OCI-LY3 (cell line): ENCODE measurements at regions not wholly inside any gene's neighbourhood (a gene's known extent, or its start where the extent isn't known, plus 50 kb on each side); places are given as distances from the start of the nearest gene placed in this dataset.

Experiments
- H2AFZ ChIP-seq: fragments of 200-600, 300-600 bp; shearing (Covaris generic); 2 replicates; pipeline ENCODE4 v1.6.0; 2014; ENCODE audit warnings: antibody characterized with exemption, low read depth, low read length
- H3K27ac ChIP-seq: fragments of 200-600, 300-600 bp; sonication (generic); 2 replicates; pipeline ENCODE4 v1.5.1; 2014; ENCODE audit warnings: mild to moderate bottlenecking, low read length, moderate library complexity, mixed read lengths
- H3K27me3 ChIP-seq: fragments of 200-600, 300-600 bp; sonication (generic); 2 replicates; pipeline ENCODE4 v1.6.1; 2014; ENCODE audit warnings: low read depth, low read length, mixed read lengths
- H3K36me3 ChIP-seq: fragments of 200-600, 300-600 bp; sonication (generic); replicated peaks from 2 replicates; pipeline ENCODE3; 2014; ENCODE audit warnings: low read depth, low read length, mixed read lengths
- H3K4me1 ChIP-seq: fragments of 300-600, 200-600 bp; sonication (generic); 2 replicates; pipeline ENCODE4 v1.6.1; 2014; ENCODE audit warnings: low read length, mixed read lengths
- H3K4me2 ChIP-seq: fragments of 200-600, 300-600 bp; sonication (generic); 2 replicates; pipeline ENCODE4 v1.6.1; 2014; ENCODE audit warnings: low read length, mixed read lengths
- H3K4me3 ChIP-seq: fragments of 300-600, 200-600 bp; sonication (generic); 2 replicates; pipeline ENCODE4 v1.5.1; 2014; ENCODE audit warnings: antibody characterized with exemption, mild to moderate bottlenecking, low read length, moderate library complexity
- H3K79me2 ChIP-seq: fragments of 300-600, 200-600 bp; shearing (Covaris generic); 2 replicates; pipeline ENCODE4 v1.6.1; 2014; ENCODE audit warnings: mild to moderate bottlenecking, low read length, mixed read lengths
- H3K9ac ChIP-seq: fragments of 300-600, 200-600 bp; shearing (Covaris generic); 2 replicates; pipeline ENCODE4 v1.6.0; 2014; ENCODE audit warnings: mild to moderate bottlenecking, low read length, moderate library complexity
- H3K9me3 ChIP-seq: fragments of 200-600, 300-600 bp; shearing (Covaris generic); 2 replicates; pipeline ENCODE4 v1.6.1; 2014; ENCODE audit warnings: low read length, mixed read lengths; ENCODE audit not compliant: insufficient read depth
- H4K20me1 ChIP-seq: fragments of 200-600, 300-600 bp; sonication (generic); 2 replicates; pipeline ENCODE4 v1.6.1; 2016; ENCODE audit warnings: low read length, mixed read lengths; ENCODE audit not compliant: insufficient read depth
- EZH2phosphoT487 ChIP-seq: fragments of 200-600 bp; shearing (Covaris generic); IDR thresholded peaks from 2 replicates; pipeline ENCODE4 v1.6.1; 2018; ENCODE audit warnings: antibody characterized with exemption, mixed run types, low read depth
- TF ChIP-seq, protein P1 (sequence below): fragments of 200-600, 300-600 bp; sonication (generic); IDR thresholded peaks from 2 replicates; pipeline ENCODE4 v1.5.1; 2014; ENCODE audit warnings: antibody characterized with exemption, low read length, low read depth

DNA sequence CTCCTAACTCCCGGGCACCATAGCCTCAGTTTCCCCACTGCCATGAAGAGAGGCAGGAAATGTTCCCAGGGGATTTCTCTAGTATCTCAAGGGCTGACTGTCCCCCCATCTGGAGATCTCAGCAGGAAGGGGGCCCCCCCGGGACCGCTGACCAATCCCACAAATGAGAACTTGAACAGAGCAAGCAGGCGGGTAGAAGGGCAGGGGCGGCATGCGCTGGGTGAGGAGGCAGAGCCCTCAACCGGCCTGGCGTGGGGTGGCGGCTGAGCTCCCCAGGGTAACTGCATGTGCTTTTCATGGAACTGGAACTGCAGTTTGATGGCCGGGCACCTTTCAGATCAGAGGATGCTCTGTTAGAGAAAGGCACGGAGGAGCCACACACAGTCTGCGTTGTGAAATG lies 144.5 kb downstream of the CTTN start:
- Histone ChIP-seq H3K9me3 (no peaks in the 10 kb centered on the region), H3K27me3 (peaks cover 14% of the 10 kb centered on the region; the same call in 1 of the 2 replicates)
- no peak for TF ChIP-seq EZH2phosphoT487
- TF ChIP-seq, protein P1, sequence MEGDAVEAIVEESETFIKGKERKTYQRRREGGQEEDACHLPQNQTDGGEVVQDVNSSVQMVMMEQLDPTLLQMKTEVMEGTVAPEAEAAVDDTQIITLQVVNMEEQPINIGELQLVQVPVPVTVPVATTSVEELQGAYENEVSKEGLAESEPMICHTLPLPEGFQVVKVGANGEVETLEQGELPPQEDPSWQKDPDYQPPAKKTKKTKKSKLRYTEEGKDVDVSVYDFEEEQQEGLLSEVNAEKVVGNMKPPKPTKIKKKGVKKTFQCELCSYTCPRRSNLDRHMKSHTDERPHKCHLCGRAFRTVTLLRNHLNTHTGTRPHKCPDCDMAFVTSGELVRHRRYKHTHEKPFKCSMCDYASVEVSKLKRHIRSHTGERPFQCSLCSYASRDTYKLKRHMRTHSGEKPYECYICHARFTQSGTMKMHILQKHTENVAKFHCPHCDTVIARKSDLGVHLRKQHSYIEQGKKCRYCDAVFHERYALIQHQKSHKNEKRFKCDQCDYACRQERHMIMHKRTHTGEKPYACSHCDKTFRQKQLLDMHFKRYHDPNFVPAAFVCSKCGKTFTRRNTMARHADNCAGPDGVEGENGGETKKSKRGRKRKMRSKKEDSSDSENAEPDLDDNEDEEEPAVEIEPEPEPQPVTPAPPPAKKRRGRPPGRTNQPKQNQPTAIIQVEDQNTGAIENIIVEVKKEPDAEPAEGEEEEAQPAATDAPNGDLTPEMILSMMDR: no peak

DNA sequence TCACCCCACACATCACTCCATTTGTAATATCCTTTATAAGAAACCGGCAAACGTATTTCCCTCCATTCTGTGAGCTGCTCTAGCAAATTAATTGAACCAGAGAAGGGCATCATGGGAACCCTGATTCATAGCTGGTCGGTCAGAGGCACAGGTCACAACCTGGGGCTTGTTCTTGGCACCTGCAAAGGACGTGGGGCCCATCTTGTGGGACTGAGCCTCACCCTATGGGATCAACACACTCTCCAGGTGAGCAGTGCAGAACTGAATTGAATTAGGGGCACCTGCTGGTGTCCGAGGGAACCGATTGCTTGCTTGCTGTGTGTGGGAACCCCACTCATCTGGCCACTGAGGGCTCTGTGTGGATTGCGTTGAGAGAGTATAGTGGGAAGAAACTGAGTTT lies 145.3 kb downstream of the CTTN start:
- Histone ChIP-seq H3K9me3 (no peaks in the 10 kb centered on the region), H3K27me3 (peaks cover 14% of the 10 kb centered on the region; the same call in 1 of the 2 replicates), H3K9ac (no peak overlapping the region), H4K20me1 (no peaks in the 10 kb centered on the region), H3K27ac (no peak overlapping the region), H2AFZ (no peak overlapping the region), H3K36me3 (no peaks in the 10 kb centered on the region), H3K4me3 (no peak overlapping the region), H3K4me1 (no peaks in the 10 kb centered on the region), H3K4me2 (no peak overlapping the region), H3K79me2 (no peaks in the 10 kb centered on the region)
- TF ChIP-seq, protein P1: no peak
- TF ChIP-seq EZH2phosphoT487: no peak

More for the DNA sequence above, 144.5 kb downstream of the CTTN start:
- Histone ChIP-seq H3K79me2 (no peaks in the 10 kb centered on the region), H3K27ac (no peak overlapping the region), H2AFZ (no peak overlapping the region), H3K9ac (no peak overlapping the region), H3K4me2 (no peak overlapping the region), H4K20me1 (no peaks in the 10 kb centered on the region), H3K4me1 (no peaks in the 10 kb centered on the region), H3K36me3 (no peaks in the 10 kb centered on the region), H3K4me3 (no peak overlapping the region)

DNA sequence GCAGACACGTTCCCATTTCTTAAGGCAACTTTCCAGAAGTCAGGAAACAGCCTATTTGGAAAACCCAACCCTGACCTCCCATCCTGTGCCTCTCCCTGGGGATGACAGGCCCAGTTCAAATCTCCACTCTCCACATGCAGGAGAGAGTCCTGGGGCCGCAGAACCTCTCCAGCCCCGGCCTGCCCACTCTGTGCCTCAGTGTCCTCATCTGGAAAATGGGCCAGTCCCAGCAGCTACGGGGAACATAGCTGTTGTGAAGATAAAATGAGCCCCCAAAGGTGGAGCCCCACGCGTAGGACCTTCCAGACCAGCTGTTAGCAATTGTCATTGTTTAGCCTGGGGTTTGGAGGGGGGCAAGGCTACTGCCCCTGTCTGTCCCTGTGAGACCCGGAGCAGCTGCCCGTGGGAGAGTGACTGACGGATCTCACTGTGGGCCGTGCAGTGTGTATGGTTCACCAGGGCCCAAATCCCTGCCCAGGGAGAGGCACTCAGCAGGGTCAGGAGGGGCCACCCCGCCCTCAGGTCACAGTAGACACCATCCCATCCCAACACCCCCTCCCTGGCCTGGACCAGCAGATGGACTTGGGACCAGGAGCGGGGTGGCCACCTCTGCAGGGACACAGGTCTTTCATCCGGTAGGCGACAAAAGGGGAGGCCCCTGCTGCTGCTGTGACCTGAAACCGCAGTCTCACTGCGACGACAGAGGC lies 145.9 kb downstream of the CTTN start:
- Histone ChIP-seq H3K27me3 (peaks cover 14% of the 10 kb centered on the region; the same call in 1 of the 2 replicates), H4K20me1 (no peaks in the 10 kb centered on the region), H3K9me3 (no peaks in the 10 kb centered on the region), H2AFZ (no peak overlapping the region), H3K36me3 (no peaks in the 10 kb centered on the region), H3K4me2 (no peak overlapping the region), H3K9ac (no peak overlapping the region), H3K27ac (no peak overlapping the region), H3K79me2 (no peaks in the 10 kb centered on the region), H3K4me1 (no peaks in the 10 kb centered on the region), H3K4me3 (no peak overlapping the region)
- TF ChIP-seq, protein P1: no peak
- no peak for TF ChIP-seq EZH2phosphoT487

DNA sequence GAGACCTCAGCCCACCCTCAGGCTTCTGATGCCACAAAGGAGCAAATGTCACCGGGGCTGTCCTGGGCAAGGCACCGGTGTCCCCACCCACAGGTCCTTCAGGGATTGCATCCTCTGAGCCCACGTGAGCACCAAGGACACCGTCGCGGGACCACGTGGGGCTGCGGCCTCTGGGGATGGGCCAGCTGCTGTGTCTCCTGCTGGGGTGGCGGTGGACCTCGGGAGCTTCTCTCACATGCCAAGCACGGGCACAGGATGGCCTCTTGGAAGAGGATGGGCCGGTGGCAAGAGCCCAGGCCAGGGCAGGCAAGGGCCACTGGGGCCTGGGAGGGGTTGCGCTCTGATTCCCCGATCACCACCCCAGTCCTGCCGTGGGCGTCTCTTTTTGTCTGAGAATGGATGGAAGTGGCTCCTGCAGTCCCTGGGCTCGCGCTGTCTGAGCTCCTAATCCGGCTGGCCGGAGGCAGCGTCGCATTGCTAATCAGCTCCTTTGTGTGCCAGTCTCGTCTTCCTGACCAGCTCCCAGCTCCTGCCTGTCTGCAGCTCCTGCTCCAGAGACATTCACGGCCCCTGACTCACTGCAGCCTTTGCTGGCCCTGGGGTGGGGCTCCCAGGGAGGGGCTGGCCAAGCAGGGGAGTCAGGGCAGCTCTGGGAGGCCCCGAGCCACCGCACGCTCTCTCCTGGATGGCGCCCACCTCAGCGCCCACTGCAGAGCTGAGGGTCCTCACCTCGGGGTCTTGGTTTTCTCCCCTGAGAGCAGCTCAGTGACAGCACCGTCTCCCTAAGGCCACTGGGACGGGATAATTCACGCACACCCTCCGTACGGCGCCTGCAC lies 146.7 kb downstream of the CTTN start:
- TF ChIP-seq, protein P1: no peak
- TF ChIP-seq EZH2phosphoT487: no peak
- Histone ChIP-seq H3K4me1 (no peaks in the 10 kb centered on the region), H3K36me3 (no peaks in the 10 kb centered on the region), H2AFZ (no peak overlapping the region), H3K4me2 (no peak overlapping the region), H3K27me3 (peaks cover 14% of the 10 kb centered on the region; the same call in 1 of the 2 replicates), H3K4me3 (no peak overlapping the region), H3K79me2 (no peaks in the 10 kb centered on the region), H3K9me3 (no peaks in the 10 kb centered on the region), H4K20me1 (no peaks in the 10 kb centered on the region), H3K9ac (no peak overlapping the region), H3K27ac (no peak overlapping the region)
